ENCODE measurements at regions not wholly inside any gene's neighbourhood (a gene's known extent, or its start where the extent isn't known, plus 50 kb on each side); places are given as distances from the start of the nearest gene placed in this dataset.

GRCh38 chr6:167497428-167498056 is 172.7 kb downstream of the TTLL2 start:
- no peaks in the 10 kb centered on the region for H3K4me1 Mint-ChIP-seq
- no peaks in the 10 kb centered on the region for H3K36me3 Mint-ChIP-seq (ENCODE audit: insufficient read depth)
- no peak overlapping the region for H3K4me3 Mint-ChIP-seq
- H3K9me3 Mint-ChIP-seq, result no peaks in the 10 kb centered on the region
- H3K27ac Mint-ChIP-seq (ENCODE audit: low read depth), result no peak overlapping the region
- H3K27me3 Mint-ChIP-seq, result peaks cover 8% of the 10 kb centered on the region
- no peak for DNase-seq (ENCODE audit: low spot score in 2 of 2)
- no peak for ATAC-seq (replicated peaks; ENCODE audit: extremely low read depth, poor library complexity, severe bottlenecking)

- Mint-ChIP-seq H3K27ac (ENCODE audit: low read depth) (no peak overlapping the region), H3K36me3 (ENCODE audit: insufficient read depth) (no peaks in the 10 kb centered on the region), H3K27me3 (peaks cover 8% of the 10 kb centered on the region), H3K4me3 (no peak overlapping the region), H3K4me1 (no peaks in the 10 kb centered on the region), H3K9me3 (no peaks in the 10 kb centered on the region)
- DNase-seq (ENCODE audit: low spot score in 2 of 2) (no peak), ATAC-seq (replicated peaks; ENCODE audit: extremely low read depth, poor library complexity, severe bottlenecking) (no peak)
Observed at GRCh38 chr6:167499161-167499660, 174.3 kb downstream of the TTLL2 start.

DNA sequence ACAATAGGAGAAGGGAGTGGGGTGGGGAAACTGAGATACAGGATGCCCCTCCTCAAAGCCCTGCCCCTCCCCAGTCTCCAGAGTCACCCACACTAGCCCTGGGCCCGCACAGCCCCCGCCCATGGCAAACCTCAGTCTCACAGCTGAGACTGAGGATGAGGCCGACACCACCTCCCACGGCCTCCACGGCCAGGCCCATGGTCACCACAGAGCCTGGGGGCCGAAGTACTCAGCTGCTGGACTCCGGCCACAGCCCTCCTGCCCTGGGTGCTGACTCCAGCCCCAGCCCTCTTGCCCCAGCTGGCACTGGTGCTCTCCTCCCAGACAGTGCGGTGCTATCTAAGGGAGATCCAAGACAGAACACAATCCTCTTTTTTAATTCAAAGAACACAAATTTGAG is 176.1 kb downstream of the TTLL2 start:
- Mint-ChIP-seq H3K27ac (ENCODE audit: low read depth) (no peak overlapping the region), H3K4me3 (no peak overlapping the region), H3K36me3 (ENCODE audit: insufficient read depth) (no peaks in the 10 kb centered on the region), H3K9me3 (no peaks in the 10 kb centered on the region), H3K4me1 (no peaks in the 10 kb centered on the region), H3K27me3 (peaks cover 8% of the 10 kb centered on the region)
- DNase-seq (ENCODE audit: low spot score in 2 of 2) (no peak), ATAC-seq (replicated peaks; ENCODE audit: extremely low read depth, poor library complexity, severe bottlenecking) (no peak)

- no peak for ATAC-seq (replicated peaks; ENCODE audit: extremely low read depth, poor library complexity, severe bottlenecking)
- Mint-ChIP-seq H3K4me1 (no peaks in the 10 kb centered on the region), H3K36me3 (ENCODE audit: insufficient read depth) (no peaks in the 10 kb centered on the region), H3K27me3 (peaks cover 8% of the 10 kb centered on the region), H3K9me3 (no peaks in the 10 kb centered on the region), H3K27ac (ENCODE audit: low read depth) (no peak overlapping the region), H3K4me3 (no peak overlapping the region)
- DNase-seq (ENCODE audit: low spot score in 2 of 2), result no peak
Observed at GRCh38 chr6:167501831-167502385, 177.0 kb downstream of the TTLL2 start.

- no peak for DNase-seq (ENCODE audit: low spot score in 2 of 2)
- no peak for ATAC-seq (replicated peaks; ENCODE audit: extremely low read depth, poor library complexity, severe bottlenecking)
Observed at GRCh38 chr6:167502471-167502870, 177.6 kb downstream of the TTLL2 start.

DNA sequence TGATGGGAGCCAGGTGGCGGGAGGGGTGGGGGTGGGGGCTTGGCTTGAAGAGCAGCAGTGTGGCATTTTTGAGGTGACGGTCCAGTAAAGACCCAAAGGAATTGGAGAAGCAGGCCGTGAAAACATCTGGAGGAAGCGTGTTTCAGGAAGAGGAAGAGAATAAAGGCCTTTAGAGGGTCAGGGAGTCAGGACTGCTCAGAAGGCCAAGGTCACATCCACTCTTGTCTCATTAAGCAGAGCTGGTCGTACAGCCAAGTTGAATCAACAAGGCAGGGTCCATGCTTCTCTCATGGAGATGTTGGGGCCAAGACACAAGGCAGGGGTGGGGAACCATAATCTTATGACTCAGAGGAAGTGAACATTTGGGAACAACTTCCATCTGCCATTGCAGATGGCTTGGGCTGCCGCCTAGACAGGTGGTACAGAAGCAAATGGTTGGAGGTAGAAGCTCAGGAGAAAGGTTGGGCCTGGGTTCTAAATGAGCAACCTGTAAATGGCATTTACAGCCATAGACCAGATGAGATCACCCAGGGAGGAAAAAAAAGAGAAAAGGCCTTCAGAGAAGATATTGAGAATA is 179.6 kb downstream of the TTLL2 start:
- ATAC-seq (replicated peaks; ENCODE audit: extremely low read depth, poor library complexity, severe bottlenecking), result no peak
- H3K4me3 Mint-ChIP-seq, result no peak overlapping the region
- DNase-seq (ENCODE audit: low spot score in 2 of 2), result no peak
- no peaks in the 10 kb centered on the region for H3K36me3 Mint-ChIP-seq (ENCODE audit: insufficient read depth)
- H3K4me1 Mint-ChIP-seq, result no peaks in the 10 kb centered on the region
- no peaks in the 10 kb centered on the region for H3K9me3 Mint-ChIP-seq
- no peak overlapping the region for H3K27ac Mint-ChIP-seq (ENCODE audit: low read depth)
- H3K27me3 Mint-ChIP-seq, result no peaks in the 10 kb centered on the region

More at GRCh38 chr6:167502471-167502870, 177.6 kb downstream of the TTLL2 start:
- H3K9me3 Mint-ChIP-seq, result no peaks in the 10 kb centered on the region
- H3K36me3 Mint-ChIP-seq (ENCODE audit: insufficient read depth), result no peaks in the 10 kb centered on the region
- H3K4me1 Mint-ChIP-seq, result no peaks in the 10 kb centered on the region
- no peak overlapping the region for H3K27ac Mint-ChIP-seq (ENCODE audit: low read depth)
- H3K4me3 Mint-ChIP-seq, result no peak overlapping the region
- peaks cover 8% of the 10 kb centered on the region for H3K27me3 Mint-ChIP-seq

DNA sequence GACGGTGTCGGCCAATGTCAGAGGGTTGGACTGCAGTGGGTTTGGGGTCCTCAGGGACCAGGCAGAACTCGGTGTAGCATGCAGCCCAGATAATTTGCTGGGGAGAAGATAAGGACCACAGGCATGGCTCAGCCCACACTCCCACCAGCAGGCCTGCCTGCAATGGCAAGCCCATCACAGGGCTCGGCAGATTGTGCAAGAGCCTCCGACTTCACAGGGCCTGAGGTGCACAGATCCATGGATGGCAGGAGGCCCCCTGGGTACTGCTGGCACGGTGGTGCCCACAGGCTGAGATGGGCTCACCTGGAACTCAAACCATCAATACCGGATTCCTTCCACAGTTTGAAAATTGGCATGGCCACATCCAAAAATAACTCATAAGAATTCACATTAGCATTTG is 180.3 kb downstream of the TTLL2 start:
- no peak for DNase-seq (ENCODE audit: low spot score in 2 of 2)
- no peaks in the 10 kb centered on the region for H3K27me3 Mint-ChIP-seq
- no peaks in the 10 kb centered on the region for H3K36me3 Mint-ChIP-seq (ENCODE audit: insufficient read depth)
- ATAC-seq (replicated peaks; ENCODE audit: extremely low read depth, poor library complexity, severe bottlenecking), result no peak
- H3K27ac Mint-ChIP-seq (ENCODE audit: low read depth), result no peak overlapping the region
- H3K9me3 Mint-ChIP-seq, result no peaks in the 10 kb centered on the region
- H3K4me1 Mint-ChIP-seq, result no peaks in the 10 kb centered on the region
- no peak overlapping the region for H3K4me3 Mint-ChIP-seq

GRCh38 chr6:167505782-167506181 is 180.9 kb downstream of the TTLL2 start:
- no peak overlapping the region for H3K27ac Mint-ChIP-seq (ENCODE audit: low read depth)
- DNase-seq (ENCODE audit: low spot score in 2 of 2) (no peak), ATAC-seq (replicated peaks; ENCODE audit: extremely low read depth, poor library complexity, severe bottlenecking) (no peak)
- no peaks in the 10 kb centered on the region for H3K36me3 Mint-ChIP-seq (ENCODE audit: insufficient read depth)
- H3K27me3 Mint-ChIP-seq, result no peaks in the 10 kb centered on the region
- no peak overlapping the region for H3K4me3 Mint-ChIP-seq
- H3K9me3 Mint-ChIP-seq, result no peaks in the 10 kb centered on the region
- no peaks in the 10 kb centered on the region for H3K4me1 Mint-ChIP-seq

DNA sequence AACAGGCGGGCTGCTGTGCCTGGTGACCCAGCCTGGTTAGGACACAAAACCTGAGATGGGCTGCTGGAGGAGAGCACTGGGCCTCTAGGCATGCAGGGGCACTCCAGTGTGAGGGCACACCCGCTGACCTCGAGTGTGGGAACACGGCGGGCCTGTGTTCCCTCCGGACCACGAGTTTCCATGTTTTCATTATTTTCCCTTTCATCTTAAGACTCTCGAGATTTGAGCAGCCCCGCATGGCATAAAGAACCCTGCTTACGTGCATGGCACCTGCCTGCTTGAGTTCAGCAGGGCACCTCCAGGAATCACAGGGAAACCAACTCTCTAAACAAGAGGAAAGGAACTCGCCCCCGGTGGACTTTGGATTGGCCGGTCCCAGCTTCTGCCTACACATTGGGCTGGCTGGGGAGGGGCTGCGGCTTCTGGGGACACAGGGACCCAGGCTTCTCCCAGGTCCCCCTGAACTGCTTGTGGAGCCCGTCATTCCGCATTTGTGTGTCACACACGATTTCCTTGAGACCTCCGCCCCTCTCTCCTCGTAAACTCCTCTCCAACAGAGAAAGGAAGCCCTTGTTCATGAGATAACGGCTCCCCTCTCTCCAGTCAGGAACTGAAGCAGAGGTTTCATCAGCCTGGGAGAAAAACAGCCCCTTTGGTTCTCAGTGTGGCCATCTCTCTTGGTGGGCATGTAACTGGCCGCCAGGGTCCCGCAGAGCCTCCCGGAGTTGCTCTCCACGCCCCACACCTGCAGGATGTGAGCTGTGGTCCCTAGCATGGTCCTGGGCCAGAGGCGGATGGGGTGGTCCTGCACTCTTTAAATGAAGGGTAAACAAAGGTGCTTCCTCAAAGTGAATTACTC is 181.8 kb downstream of the TTLL2 start:
- no peaks in the 10 kb centered on the region for H3K36me3 Mint-ChIP-seq (ENCODE audit: insufficient read depth)
- no peak overlapping the region for H3K4me3 Mint-ChIP-seq
- no peak overlapping the region for H3K27ac Mint-ChIP-seq (ENCODE audit: low read depth)
- no peaks in the 10 kb centered on the region for H3K4me1 Mint-ChIP-seq
- ATAC-seq (replicated peaks; ENCODE audit: extremely low read depth, poor library complexity, severe bottlenecking), result no peak
- no peaks in the 10 kb centered on the region for H3K9me3 Mint-ChIP-seq
- H3K27me3 Mint-ChIP-seq, result no peaks in the 10 kb centered on the region
- DNase-seq (ENCODE audit: low spot score in 2 of 2), result no peak

DNA sequence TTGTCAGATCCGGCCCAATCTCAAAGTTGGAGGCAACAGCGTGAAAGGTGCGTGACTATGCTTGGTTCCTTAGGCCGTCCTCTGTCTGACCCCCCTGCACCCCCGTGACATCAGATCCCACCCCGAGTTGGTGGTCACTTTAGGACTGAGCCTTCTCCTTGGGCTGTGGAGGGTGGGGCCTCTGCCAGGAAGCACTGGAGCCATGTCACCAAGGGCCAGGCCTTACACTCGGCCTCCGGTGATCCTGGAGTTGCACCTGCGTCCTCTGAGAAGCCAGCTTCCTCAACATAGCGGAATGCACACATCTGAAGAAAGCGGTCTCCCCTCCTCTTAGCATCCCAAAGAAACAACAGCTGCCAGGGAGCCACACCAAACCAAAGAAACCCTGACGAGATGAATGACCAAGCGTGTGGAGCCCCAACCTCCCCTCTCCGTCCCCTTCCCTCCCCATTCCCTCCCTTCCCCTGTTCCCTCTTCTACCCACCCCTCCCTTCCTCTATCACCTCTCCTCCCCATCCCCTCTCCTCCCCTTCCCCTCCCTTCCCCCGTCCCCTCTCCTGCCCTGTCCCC is 182.6 kb downstream of the TTLL2 start:
- H3K27ac Mint-ChIP-seq (ENCODE audit: low read depth), result no peak overlapping the region
- no peaks in the 10 kb centered on the region for H3K27me3 Mint-ChIP-seq
- H3K4me3 Mint-ChIP-seq, result no peak overlapping the region
- H3K4me1 Mint-ChIP-seq, result no peaks in the 10 kb centered on the region
- no peaks in the 10 kb centered on the region for H3K36me3 Mint-ChIP-seq (ENCODE audit: insufficient read depth)
- no peaks in the 10 kb centered on the region for H3K9me3 Mint-ChIP-seq
- DNase-seq (ENCODE audit: low spot score in 2 of 2) (no peak), ATAC-seq (replicated peaks; ENCODE audit: extremely low read depth, poor library complexity, severe bottlenecking) (no peak)

DNA sequence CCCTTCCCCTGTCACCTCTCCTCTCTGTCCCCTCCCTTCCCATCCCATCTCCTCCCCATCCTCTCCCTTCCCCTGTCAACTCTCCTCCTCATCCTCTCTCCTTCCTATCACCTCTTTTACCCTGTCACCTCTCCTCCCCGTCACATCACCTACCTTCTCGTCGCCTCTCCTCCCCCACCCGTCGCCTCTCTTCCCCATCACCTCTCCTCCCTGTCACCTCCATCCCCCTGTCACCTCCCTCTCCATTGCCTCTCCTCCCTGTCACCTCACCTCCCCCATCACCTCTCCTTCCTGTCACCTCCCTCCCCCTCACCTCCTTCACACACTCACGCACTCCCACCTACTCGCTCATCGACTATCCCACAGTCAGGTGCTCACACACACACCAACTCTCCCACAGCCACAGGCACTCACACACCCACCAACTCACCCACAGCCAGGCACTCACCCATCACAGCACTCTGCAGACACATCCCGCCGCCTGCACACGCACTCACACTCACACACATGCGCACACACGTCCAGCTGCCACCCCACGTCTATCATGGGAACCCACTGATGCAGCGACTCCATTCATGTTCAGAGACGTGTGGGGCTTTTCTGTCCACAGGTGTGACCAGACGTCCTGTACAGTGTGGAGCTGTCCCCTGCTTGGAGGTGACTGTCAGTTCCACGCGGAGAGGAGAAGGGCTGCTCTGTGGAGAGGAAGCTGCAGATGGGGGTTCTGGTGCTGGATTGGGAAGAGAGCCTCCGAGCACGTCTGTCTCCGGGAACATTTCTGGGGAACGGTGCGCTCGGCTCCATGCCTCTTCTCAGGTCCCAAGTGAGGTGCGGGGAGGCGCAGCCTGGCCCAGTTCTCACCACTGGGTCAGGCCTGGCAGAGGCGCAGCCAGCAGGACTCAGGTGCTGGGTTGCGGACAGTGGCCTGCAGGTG is 184.3 kb downstream of the TTLL2 start:
- no peaks in the 10 kb centered on the region for H3K36me3 Mint-ChIP-seq (ENCODE audit: insufficient read depth)
- DNase-seq (ENCODE audit: low spot score in 2 of 2) (no peak), ATAC-seq (replicated peaks; ENCODE audit: extremely low read depth, poor library complexity, severe bottlenecking) (no peak)
- H3K4me3 Mint-ChIP-seq, result no peak overlapping the region
- peaks cover 7% of the 10 kb centered on the region for H3K27me3 Mint-ChIP-seq
- no peaks in the 10 kb centered on the region for H3K4me1 Mint-ChIP-seq
- no peaks in the 10 kb centered on the region for H3K9me3 Mint-ChIP-seq
- no peak overlapping the region for H3K27ac Mint-ChIP-seq (ENCODE audit: low read depth)

GRCh38 chr6:167509853-167510220 is 185.0 kb downstream of the TTLL2 start:
- Mint-ChIP-seq H3K9me3 (no peaks in the 10 kb centered on the region), H3K27ac (ENCODE audit: low read depth) (no peak overlapping the region), H3K36me3 (ENCODE audit: insufficient read depth) (no peaks in the 10 kb centered on the region), H3K27me3 (peaks cover 7% of the 10 kb centered on the region), H3K4me3 (no peak overlapping the region), H3K4me1 (no peaks in the 10 kb centered on the region)
- ATAC-seq (replicated peaks; ENCODE audit: extremely low read depth, poor library complexity, severe bottlenecking), result no peak
- DNase-seq (ENCODE audit: low spot score in 2 of 2), result no peak

All from central memory CD8-positive, alpha-beta T cell (primary cell).